T-helper 2 cell treated with Interferon-gamma antibody and Interleukin-4, amounts not matched to agents 100 ng/mL and 5 ng/mL, for 36 hours (primary cell): ENCODE measurements at regions not wholly inside any gene's neighbourhood (a gene's known extent, or its start where the extent isn't known, plus 50 kb on each side); places are given as distances from the start of the nearest gene placed in this dataset.
"Not testable (repeated sequence)": the region's sequence is repeated elsewhere in the genome, so short reads cannot be mapped to it uniquely, and the experiment has no call there.

Experiments used
- intact Hi-C: fragments of 100-400 bp; cut with micrococcal nuclease; formaldehyde crosslinking; loops from one replicate; pipeline ENCODE4 v1.15.1; 2023

DNA sequence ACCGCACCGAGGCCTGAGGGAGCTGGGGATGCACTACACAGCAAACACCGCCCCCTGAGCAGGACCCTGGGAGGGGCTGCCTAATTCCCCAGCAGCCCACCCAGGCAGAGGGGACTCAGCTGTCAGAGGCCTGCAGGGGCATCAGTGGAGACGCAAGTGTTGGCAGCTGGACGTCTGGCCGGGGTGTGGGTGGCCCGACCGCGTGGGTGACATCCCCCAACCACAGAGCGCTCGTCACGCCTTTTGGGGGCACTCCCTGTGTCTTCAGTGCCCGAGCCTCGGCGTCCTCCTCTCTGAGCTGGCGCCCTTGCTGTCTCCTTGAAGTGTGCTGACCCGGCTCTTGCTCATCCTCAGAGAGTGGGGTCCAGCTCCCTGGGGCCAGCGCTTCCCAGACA lies 150.2 kb downstream of the BRD1 start:
- intact Hi-C loops = no loop called here

DNA sequence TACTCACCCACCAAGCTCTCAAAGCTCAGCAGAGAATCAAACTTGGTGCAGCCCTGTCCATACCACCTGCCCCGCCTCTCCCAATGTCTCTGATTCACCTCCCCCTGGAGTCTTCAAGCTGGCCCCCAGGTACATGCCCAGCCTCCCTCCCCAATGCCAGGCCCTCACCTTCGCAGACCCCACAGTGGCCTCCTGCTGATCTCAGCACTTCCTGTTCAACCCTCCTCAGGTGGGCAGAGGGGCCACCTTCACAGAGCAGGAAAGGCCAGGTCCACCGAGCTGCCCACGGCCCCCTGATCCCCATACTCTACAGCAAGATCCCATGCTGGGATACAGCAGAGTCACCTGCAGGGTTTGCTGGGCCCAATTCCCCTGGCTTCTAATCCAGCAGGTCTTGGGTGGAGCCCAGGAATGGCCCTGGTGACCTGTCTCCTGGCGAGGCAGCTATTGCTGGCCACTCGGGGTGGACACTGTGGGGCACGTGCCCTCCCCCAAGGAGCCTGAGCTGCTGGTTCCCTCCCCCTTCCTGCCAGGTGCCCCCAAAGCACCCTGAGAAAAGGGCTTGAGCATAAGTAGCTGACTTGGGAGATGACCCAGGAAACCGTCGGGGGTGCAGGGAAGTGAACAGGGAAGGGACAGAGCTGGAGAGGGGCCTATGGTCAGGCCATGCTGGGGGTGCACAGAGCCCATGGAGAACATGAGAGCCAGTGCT lies 150.7 kb downstream of the BRD1 start:
- intact Hi-C loops = no loop called here

DNA sequence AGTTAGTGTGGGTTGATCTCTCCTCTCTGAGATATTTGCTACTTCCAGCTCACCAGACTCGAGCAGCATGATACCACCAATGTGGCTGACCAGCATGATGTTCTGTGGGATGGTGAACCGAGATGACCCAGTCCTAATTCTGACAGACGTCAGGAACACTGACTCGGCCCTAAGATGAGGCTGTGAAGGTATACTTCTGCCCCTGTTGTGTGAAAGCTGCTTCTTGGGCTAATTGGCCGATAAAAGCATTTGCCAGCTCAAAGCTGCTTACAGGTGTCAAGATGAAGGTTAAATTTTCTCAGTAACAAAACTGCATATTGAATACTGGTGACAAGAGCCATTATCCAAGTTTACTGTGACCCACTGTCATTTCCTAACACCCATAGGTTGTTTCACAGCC lies 151.4 kb downstream of the BRD1 start:
- intact Hi-C loops = no loop called here

DNA sequence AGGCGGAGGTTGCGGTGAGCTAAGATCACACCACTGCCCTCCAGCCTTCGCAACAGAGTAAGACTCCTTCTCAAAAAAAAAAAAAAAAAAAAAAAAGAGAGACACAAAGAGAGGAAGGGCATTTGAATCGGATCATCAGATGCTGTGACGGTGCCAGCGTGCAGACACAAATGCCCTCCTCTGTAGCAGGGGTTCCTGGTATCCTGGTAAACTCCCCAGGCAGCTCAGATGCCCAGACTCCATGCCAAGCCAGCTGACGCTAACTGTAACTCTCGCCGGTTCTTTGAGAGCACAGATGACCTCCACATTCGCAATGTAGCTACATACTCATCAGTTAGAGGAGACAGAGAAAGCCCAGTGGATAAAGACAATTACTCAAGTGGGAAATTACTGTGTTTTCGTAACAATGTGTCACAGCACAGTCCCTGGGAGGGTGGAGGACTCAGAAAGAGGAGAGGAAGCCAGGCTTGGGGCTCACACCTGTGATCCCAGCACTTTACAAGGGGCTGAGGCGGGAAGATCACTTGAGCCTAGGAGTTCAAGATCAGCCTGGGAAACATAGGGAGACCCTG lies 153.1 kb downstream of the BRD1 start:
- intact Hi-C loops = no loop called here

DNA sequence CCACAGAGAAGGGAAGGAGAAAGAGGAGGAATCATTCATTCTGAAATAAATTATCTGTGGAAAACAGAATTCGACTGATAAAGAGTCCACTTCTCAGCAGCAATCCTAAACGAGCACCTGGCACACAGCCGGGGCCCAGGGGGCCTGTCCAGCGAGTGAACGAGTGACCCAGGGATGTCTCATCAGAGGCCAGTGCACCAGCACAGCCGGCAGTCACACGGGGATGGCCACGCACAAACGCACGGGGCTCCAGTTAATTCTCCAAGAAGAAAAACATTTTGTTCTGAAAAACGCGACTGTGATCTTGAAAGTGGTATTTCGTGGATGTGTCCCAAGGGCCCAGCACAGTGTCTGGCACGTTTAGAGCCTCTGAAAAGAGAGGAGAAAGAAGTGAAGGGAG lies 154.6 kb downstream of the BRD1 start:
- intact Hi-C loops = no loop called here

DNA sequence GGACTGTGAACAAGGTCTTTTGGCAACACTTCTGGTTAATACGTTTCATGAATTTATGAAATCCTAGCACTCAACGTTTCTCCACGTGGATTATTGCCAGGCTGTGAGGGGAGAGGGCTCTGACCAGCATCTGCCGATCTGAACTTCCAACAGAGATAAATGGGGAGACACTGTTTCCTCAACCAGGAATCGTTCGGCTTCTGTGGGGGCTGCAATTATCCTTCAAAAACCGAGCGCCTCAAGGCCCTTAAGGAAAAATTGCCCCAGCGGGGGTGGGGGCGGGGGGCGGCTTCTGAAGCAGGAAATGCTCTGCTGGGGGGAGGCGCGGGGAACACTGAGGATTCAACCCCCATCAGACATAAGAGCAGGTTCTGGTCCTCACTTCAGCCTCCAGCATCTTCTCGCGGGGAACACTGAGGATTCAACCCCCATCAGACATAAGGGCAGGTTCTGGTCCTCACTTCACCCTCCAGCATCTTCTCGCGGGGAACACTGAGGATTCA lies 155.6 kb downstream of the BRD1 start:
- intact Hi-C loops = no loop called here

DNA sequence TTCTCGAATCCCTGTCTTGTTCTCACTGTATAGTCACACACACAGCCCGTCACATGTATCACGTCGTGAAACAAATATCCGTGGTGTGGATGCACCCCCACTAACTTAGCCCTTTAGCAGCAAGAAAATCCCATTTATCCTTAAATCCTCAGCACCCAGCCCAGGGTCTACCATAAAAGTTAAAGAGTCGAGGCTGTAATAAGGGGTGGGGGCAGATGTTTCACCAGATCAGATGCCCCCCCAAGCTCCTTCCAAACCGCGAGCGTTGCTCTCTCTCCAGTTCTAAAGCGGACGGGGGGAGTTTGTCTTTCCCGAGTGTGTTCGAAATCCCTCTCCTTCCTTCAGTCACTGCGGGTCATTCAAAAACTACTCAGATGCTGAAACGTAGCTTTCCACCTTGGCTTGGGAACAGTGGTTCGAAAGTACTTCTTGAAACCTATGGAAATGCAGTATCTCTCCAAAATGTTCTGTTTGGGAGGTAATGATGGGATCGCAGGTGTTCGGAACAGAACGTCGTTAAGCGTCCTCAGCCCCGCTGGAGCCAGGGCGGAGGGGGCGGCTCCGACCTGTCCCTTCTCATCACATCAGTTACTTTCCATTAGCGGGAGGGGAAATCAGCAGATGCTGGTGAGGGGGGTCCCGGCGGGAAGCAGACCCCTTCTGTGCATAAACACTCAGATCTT lies 156.2 kb downstream of the BRD1 start:
- intact Hi-C loops = no loop called here

DNA sequence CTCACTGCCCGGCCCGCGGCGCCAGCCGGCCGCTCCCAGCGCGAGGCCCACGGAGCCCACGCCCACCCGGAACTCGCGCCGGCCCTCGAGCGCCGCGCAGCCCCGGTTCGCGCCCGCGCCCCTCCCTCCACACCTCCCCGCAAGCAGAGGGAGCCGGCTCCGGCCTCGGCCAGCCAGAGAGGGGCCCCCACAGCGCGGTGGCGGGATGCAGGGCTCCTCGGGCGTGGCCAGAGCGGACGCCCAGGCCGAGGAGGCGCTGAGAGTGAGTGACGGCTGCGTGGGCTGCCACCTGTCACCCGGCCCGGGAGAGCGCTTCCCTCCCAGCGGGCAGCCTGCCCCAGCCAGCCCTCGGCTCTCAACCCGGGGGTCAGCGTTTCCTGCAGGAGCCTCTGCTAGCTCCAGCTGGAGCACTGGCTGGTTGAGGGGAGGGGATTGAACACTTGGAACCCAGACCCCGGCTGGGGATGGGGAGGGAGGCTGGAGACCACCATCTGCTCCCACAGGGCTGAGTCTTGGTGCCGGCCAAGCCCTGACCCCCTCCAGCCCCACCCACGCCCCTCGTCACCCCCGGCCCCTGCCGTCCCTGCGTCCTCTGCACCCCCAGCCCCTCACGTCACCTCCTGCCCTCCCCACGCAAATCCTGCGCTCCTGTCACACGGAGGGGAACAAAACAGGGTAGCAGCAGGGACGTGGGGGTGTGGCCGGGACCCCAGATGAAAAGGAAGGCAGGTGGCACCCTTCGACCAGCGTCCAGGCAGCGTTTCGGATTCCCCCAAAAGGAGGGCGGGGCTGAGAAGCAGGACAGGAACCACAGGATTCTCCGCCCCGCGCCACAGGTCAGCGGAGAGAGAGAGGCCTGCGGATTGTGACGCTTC lies 157.0 kb downstream of the BRD1 start:
- intact Hi-C loops = no loop called here

DNA sequence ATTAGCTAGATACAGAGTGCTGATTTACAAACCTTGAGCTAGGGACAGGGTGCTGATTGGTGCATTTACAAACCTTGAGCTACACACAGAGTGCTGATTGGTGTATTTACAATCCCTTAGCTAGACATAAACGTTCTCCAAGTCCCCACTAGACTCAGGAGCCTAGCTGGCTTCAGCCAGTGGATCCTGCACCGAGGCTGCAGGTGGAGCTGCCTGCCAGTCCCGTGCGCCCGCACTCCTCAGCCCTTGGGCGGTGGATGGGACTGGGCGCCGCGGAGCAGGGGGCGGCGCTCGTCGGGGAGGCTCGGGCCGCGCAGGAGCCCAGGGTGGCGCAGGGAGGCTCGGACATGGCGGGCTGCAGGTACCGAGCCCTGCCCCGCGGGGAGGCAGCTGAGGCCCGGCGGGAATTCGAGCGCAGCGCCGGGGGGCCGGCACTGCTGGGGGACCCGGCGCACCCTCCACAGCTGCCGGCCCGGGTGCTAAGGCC lies 157.7 kb downstream of the BRD1 start:
- intact Hi-C loops = not testable (repeated sequence)

DNA sequence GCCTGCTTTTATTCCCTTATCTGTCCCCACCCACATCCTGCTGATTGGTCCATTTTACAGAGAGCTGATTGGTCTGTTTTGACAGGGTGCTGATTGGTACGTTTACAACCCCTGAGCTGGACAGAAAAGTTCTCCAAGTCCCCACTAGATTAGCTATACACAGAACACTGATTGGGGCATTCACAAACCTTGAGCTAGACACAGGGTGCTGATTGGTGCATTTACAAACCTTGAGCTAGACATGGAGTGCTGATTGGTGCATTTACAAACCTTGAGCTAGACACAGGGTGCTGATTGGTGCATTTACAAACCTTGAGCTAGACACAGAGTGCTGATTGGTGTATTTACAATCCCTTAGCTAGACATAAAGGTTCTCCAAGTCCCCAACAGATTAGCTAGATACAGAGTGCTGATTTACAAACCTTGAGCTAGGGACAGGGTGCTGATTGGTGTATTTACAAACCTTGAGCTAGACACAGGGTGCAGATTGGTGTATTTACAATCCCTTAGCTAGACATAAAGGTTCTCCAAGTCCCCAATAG lies 158.2 kb downstream of the BRD1 start:
- intact Hi-C loops = not testable (repeated sequence)

DNA sequence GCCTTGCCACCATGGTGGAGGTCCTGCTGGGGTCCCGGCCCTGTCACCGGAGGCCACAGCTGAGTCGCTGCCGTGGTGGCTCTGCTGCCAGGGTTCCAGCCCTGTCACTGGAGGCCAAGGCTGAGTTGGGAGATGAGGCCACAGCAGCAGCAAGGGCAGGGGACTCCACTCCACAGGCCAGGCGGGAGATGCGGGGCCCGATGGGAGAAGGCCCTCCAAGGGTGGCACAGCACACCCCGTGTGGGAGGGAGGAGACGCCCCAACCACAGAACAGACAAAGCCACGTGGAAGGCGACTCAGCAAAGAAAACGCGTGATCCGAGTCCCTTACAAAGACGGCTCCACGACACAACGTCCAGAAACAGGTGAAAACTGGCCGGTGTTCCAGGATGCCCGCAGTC lies 159.3 kb downstream of the BRD1 start:
- intact Hi-C loops = no loop called here

DNA sequence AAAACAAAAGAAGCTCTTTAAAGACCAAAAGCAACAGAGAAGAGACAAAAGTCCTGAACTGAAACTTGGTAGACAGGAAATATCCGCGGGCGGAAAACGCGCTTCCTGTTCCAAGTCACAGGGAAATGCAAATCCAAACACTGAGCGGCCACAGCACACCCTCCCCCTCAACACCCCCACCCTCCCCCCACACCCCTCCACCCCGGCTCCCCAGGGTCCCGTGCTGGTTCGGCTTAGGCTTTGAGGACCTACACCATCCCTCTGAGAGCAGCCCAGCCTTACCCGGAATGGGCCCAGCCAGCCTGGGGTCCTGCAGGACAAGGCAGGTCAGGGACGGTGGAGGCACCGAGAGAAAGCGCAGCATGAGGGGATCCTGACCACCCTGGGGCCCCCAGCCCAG lies 160.4 kb downstream of the BRD1 start:
- intact Hi-C loops = no loop called here

DNA sequence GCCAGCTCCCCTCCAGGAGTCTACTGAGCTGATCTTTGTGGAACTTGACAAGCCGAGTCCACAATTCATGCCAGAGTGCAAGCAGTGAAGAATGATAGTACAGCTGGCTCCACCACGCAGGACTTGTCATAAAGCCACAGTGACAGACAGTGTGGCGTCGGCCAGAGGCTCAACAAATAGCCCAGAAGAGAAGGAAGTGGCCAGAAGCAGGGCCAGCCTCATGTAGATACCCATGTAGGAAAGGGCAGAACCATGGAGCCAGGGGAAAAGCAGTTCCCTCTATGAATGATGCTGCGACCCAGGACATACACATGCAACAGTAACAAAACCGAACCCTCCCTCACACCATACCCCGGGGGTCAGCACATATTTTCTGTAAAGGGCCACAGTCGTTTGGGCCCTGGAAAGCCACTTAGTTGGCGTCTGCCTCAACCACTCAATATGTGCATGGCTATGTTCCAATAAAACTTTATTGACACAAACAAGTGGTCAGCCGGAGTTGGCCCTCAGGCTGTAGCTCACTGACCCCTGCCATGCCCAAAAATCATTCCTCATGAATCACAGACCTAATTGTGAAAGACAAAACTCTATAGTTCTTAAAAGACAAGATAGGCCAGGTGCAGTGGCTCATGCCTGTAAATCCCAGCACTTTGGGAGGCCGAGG lies 161.4 kb downstream of the BRD1 start:
- intact Hi-C loops = no loop called here

DNA sequence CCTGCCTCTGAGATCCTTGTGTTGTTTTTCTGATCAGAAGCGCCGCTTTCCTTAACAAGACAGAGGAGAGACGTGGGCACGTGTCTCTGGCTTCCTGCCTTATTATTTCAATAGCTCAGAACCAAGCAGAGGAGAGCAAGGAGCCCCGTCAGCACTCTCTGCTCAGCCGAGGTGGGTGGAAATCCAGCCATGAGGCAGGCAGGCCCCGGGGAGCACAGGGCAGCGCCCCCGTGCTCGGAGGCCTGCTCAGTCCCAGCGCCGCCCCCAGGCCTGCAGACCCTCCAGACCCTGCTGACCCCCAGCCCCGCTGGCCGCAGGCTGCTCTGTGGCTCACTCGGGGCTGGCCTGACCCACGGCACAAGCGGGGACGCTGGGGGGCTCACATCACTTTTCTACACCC lies 162.8 kb downstream of the BRD1 start:
- intact Hi-C loops = no loop called here

DNA sequence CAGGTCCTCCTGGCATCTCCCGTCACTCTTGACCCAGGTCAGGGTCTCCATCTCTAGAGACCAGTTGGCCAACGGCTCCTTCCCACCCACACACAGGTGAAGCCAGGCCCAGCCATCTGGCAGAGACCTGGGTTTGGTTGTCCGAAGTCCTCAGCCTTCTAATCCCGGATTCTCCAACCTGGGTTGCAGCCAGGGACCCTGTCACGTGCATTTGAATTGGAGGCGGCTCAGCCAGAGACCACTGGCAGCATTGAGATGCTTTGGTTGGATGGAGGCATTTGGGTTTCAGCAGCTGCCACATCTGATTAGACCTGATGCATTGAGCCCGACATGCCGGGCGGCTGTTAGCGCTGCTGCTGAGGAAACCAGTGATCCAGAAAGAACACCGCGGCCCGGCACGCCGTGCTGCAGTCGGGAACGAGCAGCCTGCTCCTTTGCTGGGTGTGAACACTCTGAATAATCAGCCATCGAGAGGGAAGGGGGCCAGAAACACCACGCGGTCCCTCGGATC lies 163.2 kb downstream of the BRD1 start:
- intact Hi-C loops = no loop called here

DNA sequence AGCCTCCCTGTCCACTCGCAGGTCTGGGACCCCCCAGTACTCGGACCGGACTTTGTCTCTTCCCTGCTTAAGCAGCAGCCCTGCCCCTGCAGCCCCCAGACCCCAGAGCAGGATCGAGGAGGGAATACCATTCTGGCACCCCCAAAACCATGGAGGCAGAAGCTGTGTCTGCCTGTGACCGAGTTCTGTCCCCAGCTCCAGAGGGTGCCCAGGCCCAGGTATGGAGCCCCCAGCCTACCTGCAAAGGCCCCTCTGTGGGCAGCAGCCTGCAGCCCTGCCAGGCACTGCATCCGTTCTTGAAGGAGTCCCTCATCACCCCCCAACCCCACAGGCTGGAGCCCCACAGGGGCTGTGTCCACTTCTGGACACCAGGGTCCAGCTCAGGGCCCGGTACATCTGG lies 163.8 kb downstream of the BRD1 start:
- intact Hi-C loops = no loop called here

DNA sequence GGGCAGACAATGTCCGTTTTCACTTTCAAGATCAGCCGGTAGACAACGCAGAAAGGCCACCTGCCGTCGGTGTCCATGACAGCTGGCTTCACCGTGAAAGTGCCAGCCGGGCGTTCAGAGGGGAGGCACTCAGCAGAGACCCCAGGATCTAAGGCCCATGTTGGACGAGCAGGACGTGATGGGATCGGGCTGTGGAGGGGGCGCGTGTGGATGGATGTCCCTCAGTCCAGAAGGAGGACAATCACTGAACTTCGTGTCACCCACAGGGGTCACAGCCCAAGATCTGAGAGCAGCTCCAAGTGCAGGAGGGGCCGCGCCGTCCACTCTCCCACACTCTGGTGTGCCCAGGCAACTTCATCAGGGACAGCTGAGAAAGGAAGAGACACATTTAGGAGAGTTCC lies 164.4 kb downstream of the BRD1 start:
- intact Hi-C loops = no loop called here

DNA sequence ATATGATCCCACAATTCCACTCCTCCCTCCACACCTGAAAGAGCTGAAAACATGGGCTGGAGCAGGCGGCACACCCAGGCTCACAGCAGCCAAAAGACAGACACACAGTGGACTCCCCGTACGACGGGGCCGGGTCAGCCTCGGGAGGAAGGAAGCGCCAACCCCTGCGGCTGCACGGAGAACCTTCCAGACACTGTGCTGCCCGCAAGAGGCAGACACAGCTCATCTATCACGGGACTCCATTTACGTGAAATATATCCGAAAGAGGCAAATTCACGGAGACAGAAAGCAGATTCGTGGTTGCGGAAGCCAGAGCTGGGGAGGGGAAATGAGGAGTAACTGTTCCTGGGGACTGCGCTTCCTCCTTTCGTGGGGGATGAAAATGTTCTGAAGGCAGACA lies 165.0 kb downstream of the BRD1 start:
- intact Hi-C loops = no loop called here

DNA sequence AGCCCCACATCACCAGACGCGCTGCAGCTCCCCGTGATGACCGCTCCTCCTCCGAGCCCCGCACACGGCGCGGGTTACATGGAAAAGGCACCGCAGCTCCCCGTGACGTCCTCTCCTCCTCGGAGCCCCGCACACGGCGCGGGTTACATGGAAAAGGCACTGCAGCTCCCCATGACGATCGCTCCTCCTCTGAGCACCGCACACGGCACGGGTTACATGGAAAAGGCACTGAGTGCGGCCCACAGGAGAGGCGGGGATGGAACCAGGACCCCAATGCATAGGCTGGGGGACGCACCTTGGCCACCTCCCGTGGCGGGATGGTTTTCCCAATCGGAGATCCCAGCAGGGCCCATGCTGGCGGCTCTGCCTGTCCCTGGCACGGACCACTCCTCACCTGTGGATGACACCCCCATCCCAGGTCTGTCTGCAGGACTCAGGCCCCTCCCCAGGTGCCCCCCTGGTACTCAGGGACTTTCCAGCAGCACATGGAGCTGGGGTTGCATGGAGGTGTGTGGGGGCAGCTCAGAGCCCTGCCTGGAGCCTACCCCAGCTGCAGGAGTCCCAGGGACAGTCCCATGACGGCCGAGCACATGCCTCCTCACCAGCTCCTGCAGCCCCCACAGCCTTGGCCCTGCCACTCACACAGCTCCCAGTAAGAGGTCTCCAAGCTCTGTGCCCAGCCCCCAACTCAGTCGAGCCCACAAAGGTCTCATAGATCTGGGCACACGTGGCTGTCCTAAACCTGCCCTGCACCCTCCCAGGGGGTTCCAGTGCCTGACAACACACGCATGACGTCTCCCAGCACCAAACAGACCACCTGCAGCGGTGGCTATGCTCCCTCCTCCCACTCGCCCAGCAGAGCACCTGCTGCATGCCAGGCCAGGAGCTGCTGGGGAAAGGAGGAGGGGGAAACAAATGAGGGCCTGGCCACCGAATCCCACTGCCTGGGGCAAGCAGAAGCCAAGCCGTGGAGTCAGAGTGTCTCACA lies 166.6 kb downstream of the BRD1 start:
- intact Hi-C loops = no loop called here
